Sigmoid colon (tissue), 6 donors: ENCODE measurements at regions not wholly inside any gene's neighbourhood (a gene's known extent, or its start where the extent isn't known, plus 50 kb on each side); places are given as distances from the start of the nearest gene placed in this dataset.

Experiments used
- DNase-seq: peaks from one replicate; pipeline ENCODE4 v3.0.0-alpha.2; 2019
- H3K27ac ChIP-seq, 4 donors: fragments of 200-600 bp; sonication (generic); one replicate each; pipeline ENCODE4 v1.5.1; 2016 to 2019; ENCODE audit warnings: mild to moderate bottlenecking in 1 of 4
- H3K27me3 ChIP-seq, 3 donors: fragments of 200-600 bp; sonication (generic); one replicate each; pipeline ENCODE4 v1.5.1; 2019; ENCODE audit warnings: mild to moderate bottlenecking in 1 of 3
- H3K36me3 ChIP-seq, 4 donors: fragments of 200-600 bp; sonication (generic); one replicate each; pipeline ENCODE4 v1.5.1; 2016 to 2019
- H3K4me1 ChIP-seq, 4 donors: fragments of 200-600 bp; sonication (generic); one replicate each; pipeline ENCODE4 v1.5.1; 2017 to 2019
- H3K4me3 ChIP-seq, 4 donors: fragments of 200-600 bp; sonication (generic); one replicate each; pipeline ENCODE4 v1.5.1; 2017 to 2019; ENCODE audit warnings: mild to moderate bottlenecking in 2 of 4, moderate library complexity in 1 of 4
- H3K9me3 ChIP-seq, 4 donors: fragments of 200-600 bp in 3 of 4; sonication (generic) in 3 of 4; one replicate each; pipeline versions ENCODE4 v1.5.1 to v1.6.1; 2013 to 2019
- EP300 ChIP-seq, 4 donors: sonication (generic); formaldehyde crosslinking; IDR thresholded peaks; one replicate each; pipeline ENCODE4 v1.6.1; 2017; ENCODE audit warnings: antibody characterized with exemption in 4 of 4
- POLR2A ChIP-seq, 2 donors: fragments of 450-650 bp; IDR thresholded peaks; one replicate each; pipeline ENCODE4 v1.6.1; 2016; ENCODE audit warnings: antibody characterized with exemption in 2 of 2, mild to moderate bottlenecking in 2 of 2, moderate library complexity in 2 of 2
- POLR2AphosphoS5 ChIP-seq, 4 donors: sonication (generic); formaldehyde crosslinking; IDR thresholded peaks; one replicate each; pipeline ENCODE4 v1.6.1; 2017; ENCODE audit warnings: antibody characterized with exemption in 4 of 4
- WGBS, 2 donors: extraction: QIAGEN DNeasy Blood & Tissue Kit; methylation state at CpG; one replicate each; pipeline ENCODE4 v1.1.7; 2013; 5-methylcytosine and 5-hydroxymethylcytosine counted together
- intact Hi-C: fragments of 100-400 bp; cut with DNase I; formaldehyde crosslinking; loops from one replicate; pipeline ENCODE4 v1.15.1; 2023
- TF ChIP-seq, protein P1 (sequence below), 4 experiments: fragments of 450-650 bp in 3 of 4; fragments of 200-600 bp in 1 of 4; IDR thresholded peaks; one replicate each; pipeline ENCODE4 v1.5.1; 2016 to 2019; ENCODE audit warnings: antibody characterized with exemption in 4 of 4, mild to moderate bottlenecking in 3 of 4, moderate library complexity in 2 of 4
- donor health status: healthy with polysubstance abuse.
- donor health status: healthy.

DNA sequence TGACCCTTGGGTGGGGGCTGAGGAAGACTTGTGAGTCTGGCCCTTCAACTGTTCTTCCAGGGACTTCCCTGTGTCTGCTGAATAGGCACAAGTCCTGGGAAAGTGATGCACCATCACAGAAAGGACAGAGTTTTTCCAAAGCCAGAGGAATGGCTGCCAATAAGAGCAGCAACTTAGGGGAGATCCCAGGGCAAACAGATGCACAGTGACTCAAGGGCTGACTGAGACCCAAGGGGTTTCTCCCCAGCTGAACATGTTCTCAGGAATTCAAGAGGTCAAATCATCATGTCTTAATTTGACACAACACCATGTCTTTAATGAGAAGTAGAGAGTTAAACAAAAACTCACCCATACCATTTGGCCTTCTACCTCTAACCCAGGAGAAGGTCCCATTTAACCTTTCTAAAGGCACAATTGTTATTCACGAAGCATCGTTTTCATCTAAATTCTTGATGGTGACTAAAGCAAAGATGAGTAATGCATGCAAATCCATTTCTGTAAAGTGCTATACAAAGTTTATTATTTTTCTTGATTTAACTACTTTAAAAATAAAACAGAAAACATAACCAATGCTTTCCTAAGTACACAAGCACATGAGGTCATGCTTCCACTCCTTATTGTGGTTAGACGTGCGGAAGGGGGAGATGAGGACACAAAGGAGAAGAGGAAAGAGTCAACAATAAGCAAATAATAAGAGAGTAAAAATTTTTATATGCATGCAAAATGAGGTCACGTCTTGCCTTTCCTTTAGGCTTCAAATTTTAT lies 324.1 kb downstream of the PLK2 start:
- TF ChIP-seq, protein P1, sequence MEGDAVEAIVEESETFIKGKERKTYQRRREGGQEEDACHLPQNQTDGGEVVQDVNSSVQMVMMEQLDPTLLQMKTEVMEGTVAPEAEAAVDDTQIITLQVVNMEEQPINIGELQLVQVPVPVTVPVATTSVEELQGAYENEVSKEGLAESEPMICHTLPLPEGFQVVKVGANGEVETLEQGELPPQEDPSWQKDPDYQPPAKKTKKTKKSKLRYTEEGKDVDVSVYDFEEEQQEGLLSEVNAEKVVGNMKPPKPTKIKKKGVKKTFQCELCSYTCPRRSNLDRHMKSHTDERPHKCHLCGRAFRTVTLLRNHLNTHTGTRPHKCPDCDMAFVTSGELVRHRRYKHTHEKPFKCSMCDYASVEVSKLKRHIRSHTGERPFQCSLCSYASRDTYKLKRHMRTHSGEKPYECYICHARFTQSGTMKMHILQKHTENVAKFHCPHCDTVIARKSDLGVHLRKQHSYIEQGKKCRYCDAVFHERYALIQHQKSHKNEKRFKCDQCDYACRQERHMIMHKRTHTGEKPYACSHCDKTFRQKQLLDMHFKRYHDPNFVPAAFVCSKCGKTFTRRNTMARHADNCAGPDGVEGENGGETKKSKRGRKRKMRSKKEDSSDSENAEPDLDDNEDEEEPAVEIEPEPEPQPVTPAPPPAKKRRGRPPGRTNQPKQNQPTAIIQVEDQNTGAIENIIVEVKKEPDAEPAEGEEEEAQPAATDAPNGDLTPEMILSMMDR (IDR thresholded peaks at IDR 0.05) = no peak
- TF ChIP-seq EP300 (IDR thresholded peaks at IDR 0.05) (no peak), POLR2A (IDR thresholded peaks at IDR 0.05) (no peak)
- peaks cover 0 to 15% (median 4%) of the 10 kb centered on the region in 4 donors for H3K4me1 ChIP-seq
- no peak for DNase-seq
- 81 to 85% methylated on average over 5 of the region's 5 CpGs for WGBS, 2 donors
- no peak overlapping the region for H3K27ac ChIP-seq
- no peaks in the 10 kb centered on the region for H3K27me3 ChIP-seq
- H3K4me3 ChIP-seq = no peak overlapping the region
- no peaks in the 10 kb centered on the region for H3K36me3 ChIP-seq
- intact Hi-C loops = no loop called here
- H3K9me3 ChIP-seq = no peaks in the 10 kb centered on the region

DNA sequence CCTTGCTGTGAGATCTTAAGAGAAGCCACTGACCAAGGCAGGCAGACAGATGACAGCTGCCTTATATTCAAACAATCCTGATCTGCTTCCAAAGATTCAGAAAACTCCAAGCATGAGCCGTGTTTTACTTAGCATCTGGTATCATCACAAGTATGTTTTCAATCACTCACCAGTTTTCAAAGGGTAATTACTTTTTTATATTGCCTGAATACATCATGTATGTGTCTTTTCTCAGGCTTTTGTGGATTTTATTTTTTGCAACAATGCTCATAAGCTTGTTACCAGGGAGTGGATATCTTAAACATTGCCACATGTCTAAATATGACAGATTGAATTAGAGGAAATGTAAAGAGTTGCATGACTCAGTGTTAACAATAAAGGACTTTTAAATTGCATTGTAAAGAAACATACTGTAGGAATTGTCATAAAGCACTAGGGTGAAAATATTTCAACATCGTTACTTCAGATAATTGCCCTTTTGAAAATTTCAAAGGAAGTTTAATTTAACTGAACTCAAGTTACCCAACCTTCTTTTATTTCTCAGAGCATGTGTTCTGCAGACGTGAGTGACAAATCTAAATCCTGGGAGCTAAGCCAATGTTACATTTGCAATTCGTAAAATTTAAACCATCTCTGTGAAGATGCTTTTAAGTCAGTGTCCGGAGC lies 326.1 kb downstream of the PLK2 start:
- Histone ChIP-seq H3K4me3 (no peak overlapping the region), H3K4me1 (peaks cover 0 to 15% (median 4%) of the 10 kb centered on the region in 4 donors), H3K36me3 (no peaks in the 10 kb centered on the region), H3K27me3 (no peaks in the 10 kb centered on the region), H3K27ac (no peak overlapping the region), H3K9me3 (no peaks in the 10 kb centered on the region)
- 9 to 40% methylated on average over 5 of the region's 5 CpGs for WGBS, 2 donors
- DNase-seq = no peak
- TF ChIP-seq, protein P1 (IDR thresholded peaks at IDR 0.05) = no peak
- no peak for TF ChIP-seq EP300 (IDR thresholded peaks at IDR 0.05)
- intact Hi-C loops = no loop called here

DNA sequence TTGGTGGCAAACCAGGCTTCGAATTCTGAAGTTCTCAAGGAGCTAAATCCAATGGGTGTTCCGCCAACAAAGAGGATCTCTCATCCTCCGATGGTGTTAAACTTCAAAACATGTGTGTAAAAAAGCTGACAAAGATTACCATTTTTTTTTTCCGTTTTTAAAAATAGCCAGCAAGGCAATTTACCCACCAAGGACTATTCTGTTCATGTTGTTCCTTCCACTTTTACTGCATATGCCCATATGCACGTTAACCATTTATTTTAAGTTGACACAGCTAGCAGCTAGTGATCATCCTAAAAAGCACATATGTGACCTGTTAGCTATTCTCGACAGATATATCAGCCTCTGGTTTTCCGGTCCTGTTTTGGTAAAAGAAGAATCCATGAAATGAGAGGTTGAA lies 326.7 kb downstream of the PLK2 start:
- Histone ChIP-seq H3K9me3 (no peaks in the 10 kb centered on the region), H3K27ac (no peak overlapping the region), H3K4me3 (no peak overlapping the region), H3K4me1 (peaks cover 0 to 15% (median 4%) of the 10 kb centered on the region in 4 donors), H3K36me3 (no peaks in the 10 kb centered on the region), H3K27me3 (no peaks in the 10 kb centered on the region)
- no peak for DNase-seq
- 36 to 59% methylated on average over 7 of the region's 7 CpGs for WGBS, 2 donors
- intact Hi-C loops = no loop called here
- TF ChIP-seq, protein P1 (IDR thresholded peaks at IDR 0.05) = no peak
- TF ChIP-seq POLR2A (IDR thresholded peaks at IDR 0.05) (no peak), POLR2AphosphoS5 (IDR thresholded peaks at IDR 0.05) (no peak), EP300 (IDR thresholded peaks at IDR 0.05) (no peak)

DNA sequence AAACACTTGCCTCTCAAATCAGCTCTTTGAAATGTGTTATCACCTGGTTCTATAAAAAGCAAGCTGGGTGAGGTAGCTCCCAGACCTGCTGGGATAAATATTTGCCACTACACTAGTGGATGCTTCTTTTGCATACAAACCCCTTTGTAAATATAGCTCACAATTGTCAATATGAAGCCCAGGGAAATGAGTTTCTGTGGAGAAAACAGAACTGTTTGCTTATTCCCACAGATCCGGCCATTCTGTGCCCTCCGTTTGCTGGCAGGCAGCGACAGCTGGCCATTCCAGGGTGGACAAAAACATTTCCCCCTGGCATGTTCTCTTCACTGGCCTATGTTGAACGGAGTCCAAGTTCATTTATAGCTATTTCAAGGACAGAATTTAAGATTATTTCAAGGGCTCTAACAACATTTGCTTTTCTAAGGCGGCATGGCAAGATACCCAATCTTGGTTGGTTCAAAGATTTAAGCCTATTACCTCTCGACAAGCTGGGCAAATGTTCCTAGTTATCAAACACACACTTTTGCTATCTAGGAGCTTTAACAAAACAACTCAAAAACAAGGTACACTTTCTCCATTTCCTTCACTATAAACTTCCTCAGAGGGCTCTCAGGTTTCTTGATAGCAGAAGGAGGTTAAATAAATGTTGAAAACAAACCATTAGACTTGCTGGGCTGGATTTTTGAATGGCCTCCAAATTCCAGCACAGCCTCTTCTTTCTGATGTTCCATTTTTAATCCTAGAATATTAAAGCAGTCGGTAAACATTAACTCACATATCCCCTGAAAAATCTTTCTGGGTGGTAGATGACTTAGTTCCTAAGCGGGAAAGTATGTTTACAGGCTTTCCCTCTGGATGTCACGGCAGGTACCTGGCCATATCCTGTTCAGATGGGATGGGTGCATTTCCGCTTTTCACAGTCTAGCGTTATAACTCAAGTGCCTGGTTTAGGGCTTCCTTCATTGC lies 332.3 kb downstream of the PLK2 start:
- no peak for TF ChIP-seq POLR2A (IDR thresholded peaks at IDR 0.05)
- no peak for TF ChIP-seq POLR2AphosphoS5 (IDR thresholded peaks at IDR 0.05)
- TF ChIP-seq, protein P1 (IDR thresholded peaks at IDR 0.05) = no peak
- TF ChIP-seq EP300 (IDR thresholded peaks at IDR 0.05) = no peak
- Histone ChIP-seq H3K27ac (no peak overlapping the region), H3K4me1 (peaks cover 0 to 9% (median 4%) of the 10 kb centered on the region in 4 donors), H3K27me3 (no peaks in the 10 kb centered on the region), H3K9me3 (no peaks in the 10 kb centered on the region), H3K36me3 (no peaks in the 10 kb centered on the region), H3K4me3 (no peak overlapping the region)
- intact Hi-C loops = no loop called here
- no peak for DNase-seq
- WGBS, 2 donors = 76 to 80% methylated on average over 11 of the region's 11 CpGs
